ENCODE measurements at regions not wholly inside any gene's neighbourhood (a gene's known extent, or its start where the extent isn't known, plus 50 kb on each side); places are given as distances from the start of the nearest gene placed in this dataset.

DNA sequence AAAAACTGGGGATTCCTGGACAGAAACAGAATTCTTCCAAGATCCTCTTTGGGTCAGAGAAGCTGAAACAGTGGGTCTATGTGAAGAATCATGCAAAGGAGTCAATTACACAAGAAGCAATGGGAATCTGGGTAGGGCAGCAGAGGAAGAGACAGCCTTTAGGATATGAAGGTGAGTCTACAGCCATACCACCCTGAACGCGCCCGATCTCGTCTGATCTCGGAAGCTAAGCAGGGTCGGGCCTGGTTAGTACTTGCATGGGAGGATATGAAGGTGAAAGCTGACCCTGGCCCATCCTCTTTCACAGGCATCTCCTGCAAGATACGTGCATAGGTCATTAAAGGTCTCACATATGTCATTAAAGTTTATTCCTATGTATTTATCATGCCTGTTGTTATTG lies 1080.9 kb upstream of the FANCL start:
- TF ChIP-seq POLR2AphosphoS5 (IDR thresholded peaks at IDR 0.05) (no peak), CTCF (IDR thresholded peaks at IDR 0.05; ENCODE audit: poor library complexity, severe bottlenecking) (no peak), TAF1 (IDR thresholded peaks at IDR 0.05; ENCODE audit: low read depth) (no peak), EP300 (conservative IDR thresholded peaks at IDR 0.05; ENCODE audit: poor library complexity, severe bottlenecking) (no peak), EZH2 (IDR thresholded peaks at IDR 0.05; ENCODE audit: borderline replicate concordance, insufficient read depth, low read length, poor library complexity, severe bottlenecking) (no peak)
